Fibroblast of villous mesenchyme (primary cell): ENCODE measurements at regions not wholly inside any gene's neighbourhood (a gene's known extent, or its start where the extent isn't known, plus 50 kb on each side); places are given as distances from the start of the nearest gene placed in this dataset.

Experiments
- DNase-seq: peaks from one replicate; pipeline ENCODE4 v3.0.0-alpha.2; 2010; ENCODE audit warnings: low read depth
- H3K4me3 ChIP-seq: 2 replicates; pipeline ENCODE4 v1.5.1; 2011; ENCODE audit warnings: low read depth, mild to moderate bottlenecking, low read length
- CTCF ChIP-seq: IDR thresholded peaks from 2 replicates; pipeline ENCODE4 v1.5.1; 2012; ENCODE audit warnings: low read depth, mild to moderate bottlenecking, low read length; ENCODE audit not compliant: insufficient read depth

GRCh38 chr2:33727361-33728032 is 128.4 kb upstream of the FAM98A start:
- DNase-seq, result no peak
- no peak for TF ChIP-seq CTCF
- H3K4me3 ChIP-seq, result no peak overlapping the region

DNA sequence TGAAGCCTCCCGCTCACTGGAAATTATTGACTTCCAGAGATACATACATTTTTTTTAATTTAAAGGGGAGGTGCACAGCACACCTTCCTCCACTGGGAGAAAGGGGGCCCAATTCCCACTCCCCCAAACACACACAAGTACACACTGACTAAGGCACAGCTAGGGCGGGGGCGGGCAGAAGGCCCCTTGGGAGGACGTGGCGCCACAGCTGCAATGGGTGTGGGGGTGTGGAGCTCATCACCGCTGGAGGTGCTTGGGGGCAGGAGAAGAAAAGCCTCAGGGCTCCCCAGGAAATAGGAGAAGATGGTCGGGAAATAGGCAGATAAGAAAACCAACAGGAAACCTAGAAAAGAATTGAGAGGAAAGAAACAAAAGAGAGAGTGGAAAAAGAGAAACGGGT is 127.3 kb upstream of the FAM98A start:
- no peak for DNase-seq
- TF ChIP-seq CTCF, result no peak
- no peak overlapping the region for H3K4me3 ChIP-seq

DNA sequence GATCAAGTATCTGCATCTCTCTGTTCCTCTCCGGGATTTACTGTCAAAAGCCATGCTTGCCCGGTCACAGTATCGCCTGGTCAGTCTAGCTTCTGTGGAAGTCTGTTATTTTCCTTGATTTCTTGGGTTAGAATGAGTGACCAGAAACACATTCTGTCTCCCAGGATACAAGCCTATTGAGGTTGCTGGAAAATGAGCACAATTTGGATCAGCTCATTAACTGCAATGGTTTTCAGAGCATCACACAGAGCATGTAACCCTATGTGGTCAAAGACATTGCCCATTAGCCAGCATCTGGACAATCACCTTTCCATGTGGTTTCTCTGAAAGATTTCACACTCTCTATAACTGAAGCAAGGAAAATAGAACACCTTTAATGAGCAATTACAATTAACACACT is 124.2 kb upstream of the FAM98A start:
- H3K4me3 ChIP-seq, result no peak overlapping the region
- DNase-seq, result no peak
- TF ChIP-seq CTCF, result no peak

GRCh38 chr2:33719067-33719466 is 120.0 kb upstream of the FAM98A start:
- H3K4me3 ChIP-seq, result no peak overlapping the region
- DNase-seq, result no peak
- no peak for TF ChIP-seq CTCF

DNA sequence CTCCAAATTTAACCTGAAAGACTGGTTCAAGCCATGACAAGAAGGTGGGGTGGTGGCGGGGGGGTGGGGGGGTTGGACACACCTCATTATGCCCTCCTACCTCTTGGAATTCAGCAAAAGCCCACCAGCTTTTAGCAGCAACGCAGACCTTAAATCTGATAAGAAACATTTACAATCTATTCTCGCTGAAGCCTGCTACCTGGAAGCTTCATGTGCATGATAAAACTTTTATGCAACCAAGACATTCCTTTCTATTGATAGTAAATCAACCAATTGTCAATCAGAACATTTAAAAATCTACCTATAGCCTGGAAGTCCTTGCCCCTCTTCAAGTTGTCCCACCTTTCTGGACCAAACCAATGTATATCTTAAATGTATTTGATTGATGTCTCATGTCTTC is 113.6 kb upstream of the FAM98A start:
- no peak overlapping the region for H3K4me3 ChIP-seq
- DNase-seq, result no peak
- no peak for TF ChIP-seq CTCF

GRCh38 chr2:33709951-33710350 is 110.9 kb upstream of the FAM98A start:
- DNase-seq, result no peak
- no peak for TF ChIP-seq CTCF
- no peak overlapping the region for H3K4me3 ChIP-seq

DNA sequence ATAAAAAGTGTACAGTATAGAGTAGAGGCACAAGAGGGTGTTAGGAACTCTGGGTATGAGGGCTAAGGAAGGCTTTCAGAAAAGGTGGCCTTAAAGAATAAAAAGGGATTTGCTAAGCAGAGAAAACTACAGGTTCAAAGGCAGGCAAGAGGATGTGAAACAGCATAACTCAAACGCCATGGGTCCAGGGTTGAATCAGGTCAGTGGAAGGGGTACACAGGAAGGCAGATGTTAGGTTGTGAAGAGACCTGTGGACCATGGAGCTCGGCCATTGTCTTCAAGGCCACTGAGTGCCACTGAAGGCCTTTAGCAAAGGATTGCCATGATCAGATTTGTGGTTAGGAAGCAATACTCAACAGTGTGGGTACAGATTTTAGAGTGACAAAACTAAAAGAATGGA is 108.2 kb upstream of the FAM98A start:
- no peak for DNase-seq
- H3K4me3 ChIP-seq, result no peak overlapping the region
- TF ChIP-seq CTCF, result no peak
